ENCODE measurements at regions not wholly inside any gene's neighbourhood (a gene's known extent, or its start where the extent isn't known, plus 50 kb on each side); places are given as distances from the start of the nearest gene placed in this dataset.
"Not testable (repeated sequence)": the region's sequence is repeated elsewhere in the genome, so short reads cannot be mapped to it uniquely, and the experiment has no call there.

GRCh38 chr7:68619526-68619925 lies 978.7 kb upstream of the AUTS2 start:
- H3K36me3 ChIP-seq (ENCODE audit: insufficient read depth, low read length) = no peaks in the 10 kb centered on the region
- no peaks in the 10 kb centered on the region for H3K4me1 ChIP-seq (ENCODE audit: insufficient read depth, low read length)
- H3K79me2 ChIP-seq (ENCODE audit: insufficient read depth, low read length) = no peaks in the 10 kb centered on the region
- H3K9me3 ChIP-seq (ENCODE audit: low read depth, low read length) = no peaks in the 10 kb centered on the region
- H3K4me3 ChIP-seq (ENCODE audit: insufficient read depth, low read length) = no peak overlapping the region
- peak overlapping the region; percentile 3 for H3K4me2 ChIP-seq (ENCODE audit: insufficient read depth, low read length)
- H3K27me3 ChIP-seq (ENCODE audit: insufficient read depth, low read length) = no peaks in the 10 kb centered on the region
- H2AFZ ChIP-seq (ENCODE audit: low read length) = peak overlapping the region; percentile 35
- no peak overlapping the region for H3K27ac ChIP-seq (ENCODE audit: low read depth, low read length)
- DNase-seq (ENCODE audit: insufficient read length, low spot score, missing footprints) = no peak
- TF ChIP-seq CTCF (IDR thresholded peaks at IDR 0.05; ENCODE audit: extremely low read depth, low read depth, low read length) = no peak
- H4K20me1 ChIP-seq (ENCODE audit: insufficient read depth, low read length) = no peaks in the 10 kb centered on the region

- no peaks in the 10 kb centered on the region for H4K20me1 ChIP-seq (ENCODE audit: insufficient read depth, low read length)
- H3K9me3 ChIP-seq (ENCODE audit: low read depth, low read length) = no peaks in the 10 kb centered on the region
- H3K79me2 ChIP-seq (ENCODE audit: insufficient read depth, low read length) = no peaks in the 10 kb centered on the region
- no peak for TF ChIP-seq CTCF (IDR thresholded peaks at IDR 0.05; ENCODE audit: extremely low read depth, low read depth, low read length)
- no peak overlapping the region for H2AFZ ChIP-seq (ENCODE audit: low read length)
- no peaks in the 10 kb centered on the region for H3K27me3 ChIP-seq (ENCODE audit: insufficient read depth, low read length)
- no peak overlapping the region for H3K4me3 ChIP-seq (ENCODE audit: insufficient read depth, low read length)
- no peak for DNase-seq (ENCODE audit: insufficient read length, low spot score, missing footprints)
- no peak overlapping the region for H3K4me2 ChIP-seq (ENCODE audit: insufficient read depth, low read length)
- H3K4me1 ChIP-seq (ENCODE audit: insufficient read depth, low read length) = no peaks in the 10 kb centered on the region
- H3K27ac ChIP-seq (ENCODE audit: low read depth, low read length) = no peak overlapping the region
- no peaks in the 10 kb centered on the region for H3K36me3 ChIP-seq (ENCODE audit: insufficient read depth, low read length)
These were observed 975.8 kb upstream of the AUTS2 start for GRCh38 chr7:68622500-68622899.

GRCh38 chr7:68623030-68623429 lies 975.2 kb upstream of the AUTS2 start:
- TF ChIP-seq CTCF (IDR thresholded peaks at IDR 0.05; ENCODE audit: extremely low read depth, low read depth, low read length) = no peak
- Histone ChIP-seq H4K20me1 (ENCODE audit: insufficient read depth, low read length) (no peaks in the 10 kb centered on the region), H3K79me2 (ENCODE audit: insufficient read depth, low read length) (no peaks in the 10 kb centered on the region), H3K27me3 (ENCODE audit: insufficient read depth, low read length) (no peaks in the 10 kb centered on the region), H3K4me2 (ENCODE audit: insufficient read depth, low read length) (no peak overlapping the region), H3K4me1 (ENCODE audit: insufficient read depth, low read length) (no peaks in the 10 kb centered on the region), H3K4me3 (ENCODE audit: insufficient read depth, low read length) (no peak overlapping the region), H3K36me3 (ENCODE audit: insufficient read depth, low read length) (no peaks in the 10 kb centered on the region), H3K27ac (ENCODE audit: low read depth, low read length) (no peak overlapping the region), H3K9me3 (ENCODE audit: low read depth, low read length) (no peaks in the 10 kb centered on the region), H2AFZ (ENCODE audit: low read length) (no peak overlapping the region)
- no peak for DNase-seq (ENCODE audit: insufficient read length, low spot score, missing footprints)

GRCh38 chr7:68627247-68627864 lies 970.9 kb upstream of the AUTS2 start:
- Histone ChIP-seq H3K4me1 (ENCODE audit: insufficient read depth, low read length) (no peaks in the 10 kb centered on the region), H3K27ac (ENCODE audit: low read depth, low read length) (no peak overlapping the region), H3K4me3 (ENCODE audit: insufficient read depth, low read length) (no peak overlapping the region), H3K27me3 (ENCODE audit: insufficient read depth, low read length) (no peaks in the 10 kb centered on the region), H3K36me3 (ENCODE audit: insufficient read depth, low read length) (no peaks in the 10 kb centered on the region), H4K20me1 (ENCODE audit: insufficient read depth, low read length) (no peaks in the 10 kb centered on the region), H2AFZ (ENCODE audit: low read length) (no peak overlapping the region), H3K79me2 (ENCODE audit: insufficient read depth, low read length) (no peaks in the 10 kb centered on the region), H3K9me3 (ENCODE audit: low read depth, low read length) (no peaks in the 10 kb centered on the region), H3K4me2 (ENCODE audit: insufficient read depth, low read length) (no peak overlapping the region)
- TF ChIP-seq CTCF (IDR thresholded peaks at IDR 0.05; ENCODE audit: extremely low read depth, low read depth, low read length) = no peak
- no peak for DNase-seq (ENCODE audit: insufficient read length, low spot score, missing footprints)

GRCh38 chr7:68630914-68631313 lies 967.4 kb upstream of the AUTS2 start:
- not testable (repeated sequence) for H3K36me3 ChIP-seq (ENCODE audit: insufficient read depth, low read length); DNase-seq (ENCODE audit: insufficient read length, low spot score, missing footprints); H3K4me2 ChIP-seq (ENCODE audit: insufficient read depth, low read length)

More at GRCh38 chr7:68630914-68631313, 967.4 kb upstream of the AUTS2 start:
- not testable (repeated sequence) for H3K27me3 ChIP-seq (ENCODE audit: insufficient read depth, low read length); H3K9me3 ChIP-seq (ENCODE audit: low read depth, low read length); H3K4me1 ChIP-seq (ENCODE audit: insufficient read depth, low read length); H2AFZ ChIP-seq (ENCODE audit: low read length); H4K20me1 ChIP-seq (ENCODE audit: insufficient read depth, low read length); H3K27ac ChIP-seq (ENCODE audit: low read depth, low read length); H3K4me3 ChIP-seq (ENCODE audit: insufficient read depth, low read length); H3K79me2 ChIP-seq (ENCODE audit: insufficient read depth, low read length)

Data from osteoblast (primary cell).